ENCODE measurements at regions not wholly inside any gene's neighbourhood (a gene's known extent, or its start where the extent isn't known, plus 50 kb on each side); places are given as distances from the start of the nearest gene placed in this dataset.

DNA sequence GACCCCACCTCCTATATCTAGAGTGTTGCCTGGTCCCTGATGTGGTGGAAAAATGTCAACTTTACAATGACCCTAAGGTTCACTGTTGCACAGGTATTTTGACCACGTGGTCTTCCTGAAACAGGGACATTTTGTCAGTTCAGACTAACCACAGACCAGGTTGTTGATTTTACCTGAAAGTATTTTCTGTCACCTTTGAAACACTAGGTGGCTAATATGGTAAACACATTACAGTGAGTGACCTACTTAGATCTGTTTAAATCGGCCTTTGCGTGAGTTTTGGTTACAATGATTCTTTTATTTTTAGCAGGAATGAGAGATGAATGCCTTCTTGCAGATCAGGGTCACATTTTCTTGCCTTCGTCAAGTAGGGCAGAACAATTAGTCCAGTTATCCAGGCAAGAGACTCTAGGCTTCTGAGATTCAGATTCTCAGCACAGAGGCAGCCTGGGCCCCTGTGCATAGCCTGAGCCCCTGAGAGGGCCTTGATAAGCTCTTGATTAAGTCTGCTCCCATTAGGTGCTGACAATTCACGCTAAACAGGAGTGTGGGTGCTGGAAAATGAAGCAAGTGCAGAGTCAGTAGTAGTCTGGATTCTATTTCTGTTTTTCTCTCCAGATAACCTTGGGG is 226.2 kb downstream of the KCNS3 start:
- no peak for DNase-seq (ENCODE audit: low read depth in 4 of 4, low spot score in 2 of 4)

DNA sequence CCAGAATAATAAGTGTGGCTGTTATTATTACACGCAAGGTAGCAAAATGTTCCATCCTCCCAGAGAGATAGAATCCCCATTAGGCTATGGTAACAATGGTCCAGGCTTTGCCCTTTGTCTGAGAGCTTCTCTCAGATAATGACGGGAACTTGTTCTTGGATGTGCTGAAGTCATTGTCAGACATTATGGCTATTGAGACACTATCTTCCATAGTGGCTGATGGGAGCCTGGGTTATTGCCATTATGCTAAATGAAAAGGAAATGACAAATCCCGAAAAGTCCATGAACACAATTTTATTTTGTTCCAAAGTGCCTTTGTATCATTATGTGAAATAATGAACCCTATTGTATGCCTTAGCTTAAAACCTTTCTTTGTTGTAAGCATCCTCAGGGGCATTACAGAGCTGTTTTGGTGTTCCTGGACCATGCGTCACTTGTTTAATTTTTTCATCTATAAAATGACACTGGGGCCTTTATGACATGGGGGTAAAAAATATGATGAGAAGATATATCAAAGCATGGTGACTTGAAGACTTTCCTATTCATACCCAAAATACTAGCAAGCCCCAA is 218.5 kb downstream of the KCNS3 start:
- no peak for DNase-seq (ENCODE audit: low read depth in 4 of 4, low spot score in 2 of 4)

DNA sequence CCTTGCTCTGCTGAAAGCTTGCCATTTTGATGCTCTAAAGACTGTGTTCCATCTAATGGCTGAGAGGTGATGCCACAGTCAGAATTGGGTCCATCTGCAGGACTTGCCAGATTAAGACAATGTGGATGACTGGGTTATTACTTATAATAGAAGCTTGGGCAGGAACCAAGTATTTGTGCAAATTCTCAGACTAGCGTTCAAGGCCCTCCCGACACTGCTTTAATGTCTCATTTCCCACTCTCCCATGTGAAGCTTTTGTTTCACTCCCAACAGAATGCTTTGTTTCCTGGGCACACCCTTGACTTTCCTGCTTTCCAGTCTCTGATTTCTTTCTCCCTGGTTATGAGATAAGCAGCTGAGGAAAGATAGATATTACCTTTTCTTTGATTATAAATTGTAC is 215.8 kb downstream of the KCNS3 start:
- DNase-seq (ENCODE audit: low read depth in 4 of 4, low spot score in 2 of 4): no peak

DNA sequence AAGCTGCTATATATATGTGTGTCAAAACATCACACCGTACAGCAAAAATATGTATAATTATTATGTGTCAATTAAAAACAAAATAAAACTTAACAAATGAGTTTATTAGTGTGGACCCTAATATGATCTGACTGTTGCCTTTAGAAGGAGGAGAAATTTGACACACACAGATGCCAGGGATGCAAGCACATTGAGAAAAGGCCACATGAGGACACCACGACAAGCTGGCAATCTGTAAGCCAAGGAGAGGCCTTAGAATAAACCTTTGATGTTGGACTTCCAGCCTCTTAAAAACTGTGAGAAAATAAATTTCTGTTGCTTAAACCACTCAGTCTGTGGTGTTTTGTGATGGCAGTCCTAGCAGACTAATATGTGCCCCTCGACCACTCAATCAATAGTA is 214.7 kb downstream of the KCNS3 start:
- no peak for DNase-seq (ENCODE audit: low read depth in 4 of 4, low spot score in 2 of 4)

DNA sequence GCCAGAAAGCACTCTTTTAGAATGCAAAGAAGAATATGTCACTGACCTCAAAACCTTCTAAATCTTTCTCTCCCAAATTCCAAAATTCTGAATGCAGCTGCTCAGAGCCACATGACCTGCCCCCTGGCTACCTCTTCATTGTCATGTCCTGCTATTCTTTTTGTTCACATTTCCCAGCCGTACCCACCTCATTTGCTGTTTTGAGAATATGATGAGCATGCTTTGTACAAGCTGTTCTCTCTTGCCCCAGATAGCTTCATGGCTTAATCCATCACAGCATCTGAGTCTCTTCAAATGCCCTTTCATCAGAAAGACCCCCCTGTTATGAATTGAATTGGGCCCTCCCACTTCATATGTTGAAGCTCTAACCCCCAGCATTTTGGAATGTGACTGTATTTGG is 214.3 kb downstream of the KCNS3 start:
- no peak for DNase-seq (ENCODE audit: low read depth in 4 of 4, low spot score in 2 of 4)

DNA sequence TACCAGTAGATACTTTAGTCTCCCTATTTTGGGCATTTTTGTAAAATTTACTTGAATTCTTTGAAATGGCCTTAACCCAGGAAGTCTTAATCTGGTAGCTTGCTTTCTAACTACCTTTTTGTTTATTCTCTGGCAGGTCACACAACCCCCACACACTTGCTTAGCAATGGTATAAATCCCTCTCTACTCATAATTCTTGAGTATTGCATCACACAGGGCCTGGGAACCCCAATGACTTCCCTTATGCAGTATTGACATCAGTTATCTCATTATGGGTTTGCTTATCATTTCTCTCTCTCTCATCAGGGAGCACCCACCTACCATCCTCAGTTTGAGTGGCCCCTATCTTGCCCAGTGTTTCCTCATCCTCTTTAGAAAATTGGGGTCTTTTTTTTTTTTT is 207.1 kb downstream of the KCNS3 start:
- DNase-seq (ENCODE audit: low read depth in 4 of 4, low spot score in 2 of 4): no peak

DNA sequence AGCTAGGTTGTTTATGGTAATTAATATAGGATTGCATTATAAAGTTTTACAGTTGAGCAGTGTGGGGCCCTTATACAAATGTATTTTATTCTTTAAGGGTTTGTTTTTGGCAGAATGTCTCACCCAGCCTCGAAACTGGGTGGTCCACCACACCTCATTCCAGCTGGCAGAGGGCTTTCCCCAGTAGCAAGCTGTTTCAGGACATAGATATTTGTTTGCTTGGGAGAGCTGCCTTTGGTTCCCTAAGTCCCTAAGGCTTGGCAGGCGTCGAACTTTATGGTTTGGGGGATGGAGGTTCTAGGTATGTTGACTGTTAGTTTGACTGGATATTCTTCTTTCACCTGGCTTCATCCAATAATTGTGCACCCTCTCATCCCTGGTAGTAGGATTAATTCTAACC is 205.9 kb downstream of the KCNS3 start:
- DNase-seq (ENCODE audit: low read depth in 4 of 4, low spot score in 2 of 4): no peak

DNA sequence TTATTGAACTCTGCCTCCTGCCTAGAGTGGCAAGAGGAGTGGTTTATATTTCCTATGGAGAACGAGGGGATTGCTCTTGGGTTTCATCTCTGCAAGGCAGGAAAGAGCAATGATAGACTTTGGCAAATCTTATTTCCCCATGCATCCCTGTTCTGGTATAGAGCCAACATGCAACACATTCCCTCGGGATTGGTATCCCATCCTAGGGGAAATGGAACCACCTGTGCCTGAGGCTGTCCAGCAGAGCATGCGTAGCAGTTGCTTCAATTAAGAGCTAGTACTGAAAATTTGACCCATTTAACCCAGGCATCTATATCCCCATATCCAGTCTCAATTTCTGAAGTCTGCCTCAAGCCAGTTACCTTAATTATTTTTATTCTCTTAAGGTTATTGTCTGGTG is 205.3 kb downstream of the KCNS3 start:
- no peak for DNase-seq (ENCODE audit: low read depth in 4 of 4, low spot score in 2 of 4)

DNA sequence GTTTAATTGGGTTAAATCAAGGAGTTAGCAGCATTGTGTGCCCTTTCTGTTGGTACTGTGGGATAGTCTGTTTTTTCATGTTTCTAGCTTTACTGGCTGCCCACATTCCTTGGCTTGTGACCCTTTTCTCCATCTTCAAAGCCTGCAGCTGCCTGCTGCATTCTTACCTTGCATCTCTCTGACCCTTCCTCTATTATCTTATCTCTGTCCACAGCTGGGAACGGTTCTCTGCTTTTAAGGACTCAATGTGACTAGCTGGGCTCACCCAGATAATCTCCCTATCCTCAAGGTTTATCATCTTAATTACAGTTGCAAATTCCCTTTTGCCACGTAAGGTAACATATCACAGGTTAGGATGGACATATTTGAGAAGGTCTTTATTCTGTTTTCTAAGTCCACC is 199.7 kb downstream of the KCNS3 start:
- DNase-seq (ENCODE audit: low read depth in 4 of 4, low spot score in 2 of 4): no peak

DNA sequence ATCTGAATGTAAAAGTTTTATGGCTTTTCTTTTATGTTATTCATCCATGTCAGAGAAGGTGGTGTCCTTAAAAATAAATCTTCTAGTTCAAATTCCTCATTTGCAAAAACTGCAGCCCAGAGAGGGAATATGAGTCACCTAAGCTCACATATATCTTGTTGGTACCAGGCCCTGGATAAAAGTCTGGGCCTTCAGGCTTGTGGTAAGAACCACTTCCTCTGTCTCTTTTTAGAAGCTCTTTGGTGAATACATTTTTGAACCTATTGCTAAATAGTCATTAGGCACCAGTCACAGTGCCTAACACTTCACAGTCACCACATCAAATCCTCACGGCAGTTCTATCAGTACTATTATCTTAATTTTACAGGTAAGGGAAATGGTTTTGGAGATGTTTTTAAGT is 199.2 kb downstream of the KCNS3 start:
- DNase-seq (ENCODE audit: low read depth in 4 of 4, low spot score in 2 of 4): no peak

DNA sequence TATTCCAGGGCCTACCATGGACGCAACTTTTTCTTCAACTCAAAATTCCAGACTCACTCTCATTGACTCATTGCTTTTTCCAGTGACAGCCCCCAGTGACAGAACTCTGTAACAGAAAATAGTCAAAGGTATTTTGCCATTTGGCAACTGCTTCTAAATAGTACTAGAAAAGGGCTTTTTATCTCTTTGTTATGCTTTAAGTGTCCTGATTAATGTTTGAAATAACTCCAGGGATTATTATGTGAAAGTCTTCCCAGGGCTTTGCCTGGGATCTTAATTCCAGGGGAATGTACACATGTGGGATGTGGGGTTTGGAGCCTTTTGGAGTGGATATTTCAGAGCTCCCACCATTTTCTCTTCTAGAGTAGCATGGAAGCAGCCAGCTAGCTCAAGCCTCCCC is 198.8 kb downstream of the KCNS3 start:
- no peak for DNase-seq (ENCODE audit: low read depth in 4 of 4, low spot score in 2 of 4)

DNA sequence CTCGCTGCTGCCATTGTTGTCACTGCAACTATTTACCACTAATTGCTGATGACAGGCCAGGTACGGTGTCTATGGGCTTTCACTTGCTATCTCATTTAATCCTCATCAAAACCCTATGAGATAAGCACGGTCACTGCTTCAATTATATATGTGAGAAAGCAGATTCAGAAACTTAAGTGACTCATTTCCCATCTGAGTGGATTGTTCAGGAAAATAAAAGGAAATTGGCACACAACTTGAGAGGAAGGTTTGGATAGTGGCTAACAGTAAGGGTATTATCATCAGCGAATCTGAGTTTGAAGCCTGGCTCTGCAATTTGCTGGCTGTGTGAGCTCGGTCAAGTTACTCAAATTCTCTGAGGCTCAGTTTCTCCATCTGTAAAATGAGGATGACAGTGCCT is 196.0 kb downstream of the KCNS3 start:
- DNase-seq (ENCODE audit: low read depth in 4 of 4, low spot score in 2 of 4): no peak

DNA sequence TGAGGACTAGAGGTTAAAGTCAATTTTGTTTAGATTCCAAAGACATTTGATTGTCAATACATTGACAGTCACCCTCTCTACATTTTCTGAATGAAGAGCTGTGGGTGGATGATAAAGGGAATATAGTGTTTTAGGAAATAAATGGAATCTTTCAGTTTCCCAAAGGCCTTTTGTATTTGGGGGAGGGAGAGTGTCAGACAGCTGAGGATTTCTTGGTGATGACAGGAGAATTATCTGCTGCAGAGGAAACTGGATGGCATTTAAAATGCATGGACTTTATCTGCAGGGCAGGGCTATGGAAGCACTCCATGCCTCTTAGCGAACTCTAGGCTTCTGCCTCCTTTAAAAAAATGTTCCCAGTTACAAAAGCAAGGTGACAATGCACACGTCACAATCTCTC is 195.1 kb downstream of the KCNS3 start:
- no peak for DNase-seq (ENCODE audit: low read depth in 4 of 4, low spot score in 2 of 4)

DNA sequence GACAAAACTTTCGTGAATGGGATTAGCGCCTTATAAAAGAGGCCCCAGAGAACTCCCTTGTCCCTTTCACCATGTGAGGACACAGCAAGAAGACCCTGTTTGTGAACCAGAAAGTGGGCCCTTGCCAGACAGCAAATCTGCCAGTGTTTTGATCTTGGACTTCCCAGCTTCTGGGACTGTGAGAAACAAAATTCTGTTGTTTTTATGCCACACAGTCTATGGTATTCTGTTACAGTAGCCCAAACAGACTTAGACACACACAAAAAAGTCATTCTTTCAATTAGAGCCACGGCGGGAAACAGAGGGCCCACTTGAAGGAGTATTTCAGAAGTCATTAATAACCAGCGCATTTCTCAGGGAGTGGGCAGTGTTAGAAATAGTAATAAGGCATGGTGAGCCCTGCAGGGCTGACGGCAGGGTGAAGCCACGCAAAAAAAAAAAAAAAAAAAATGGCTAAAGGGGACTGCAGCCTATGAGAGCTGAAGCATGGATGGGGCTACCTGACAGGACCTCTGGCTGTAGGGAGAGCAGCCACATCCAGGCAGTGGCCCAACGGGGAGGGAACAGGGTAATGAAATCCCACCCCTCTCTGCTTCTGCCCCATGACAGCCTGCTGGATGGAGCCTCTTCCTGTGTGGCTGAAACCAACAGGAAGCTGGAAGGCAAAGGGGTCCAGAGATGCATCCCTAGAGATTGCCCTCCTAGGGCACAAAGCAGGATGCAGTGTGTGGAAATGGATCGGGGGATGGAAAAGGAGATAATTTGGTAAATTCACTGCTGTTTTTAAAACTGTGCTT is 189.3 kb downstream of the KCNS3 start:
- no peak for DNase-seq (ENCODE audit: low read depth in 4 of 4, low spot score in 2 of 4)

DNA sequence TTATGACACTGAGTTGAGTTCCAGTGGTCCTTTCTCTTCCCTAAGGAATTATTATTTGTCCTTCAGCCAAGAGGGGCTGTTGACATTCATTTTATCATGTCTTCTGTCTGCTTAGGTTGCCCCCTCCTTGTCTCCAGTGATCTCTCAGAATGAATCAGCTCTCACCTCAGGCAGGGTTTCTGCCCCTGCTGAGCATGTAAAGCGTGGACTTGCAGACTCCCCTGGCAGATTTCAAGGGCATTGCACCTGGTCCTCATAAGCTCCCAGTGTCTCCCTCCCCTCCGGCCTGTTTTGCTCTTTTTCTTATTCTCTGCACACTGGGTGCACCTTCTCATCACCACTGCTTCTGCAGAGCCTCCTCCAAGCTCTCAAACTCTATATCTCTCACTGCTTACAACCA is 188.4 kb downstream of the KCNS3 start:
- no peak for DNase-seq (ENCODE audit: low read depth in 4 of 4, low spot score in 2 of 4)

DNA sequence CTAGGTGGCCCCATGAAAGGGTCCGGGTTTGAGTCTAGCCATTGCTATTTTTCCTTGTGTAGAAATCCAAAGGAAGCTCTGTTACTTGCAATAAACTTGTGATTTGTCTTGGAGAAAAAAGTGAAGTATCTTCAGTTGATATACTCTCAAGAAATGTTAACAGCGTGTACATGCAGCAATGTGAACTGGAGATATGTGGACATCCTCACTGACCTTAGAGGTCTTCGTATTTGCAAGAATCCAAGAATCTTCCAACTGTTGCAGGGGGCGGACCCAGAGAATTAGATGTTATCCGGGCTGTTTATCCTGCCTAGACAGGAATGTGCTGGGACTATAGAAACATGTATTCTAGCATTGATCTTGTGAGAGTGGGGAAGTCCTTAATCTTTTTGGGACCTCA is 187.6 kb downstream of the KCNS3 start:
- DNase-seq (ENCODE audit: low read depth in 4 of 4, low spot score in 2 of 4): no peak

DNA sequence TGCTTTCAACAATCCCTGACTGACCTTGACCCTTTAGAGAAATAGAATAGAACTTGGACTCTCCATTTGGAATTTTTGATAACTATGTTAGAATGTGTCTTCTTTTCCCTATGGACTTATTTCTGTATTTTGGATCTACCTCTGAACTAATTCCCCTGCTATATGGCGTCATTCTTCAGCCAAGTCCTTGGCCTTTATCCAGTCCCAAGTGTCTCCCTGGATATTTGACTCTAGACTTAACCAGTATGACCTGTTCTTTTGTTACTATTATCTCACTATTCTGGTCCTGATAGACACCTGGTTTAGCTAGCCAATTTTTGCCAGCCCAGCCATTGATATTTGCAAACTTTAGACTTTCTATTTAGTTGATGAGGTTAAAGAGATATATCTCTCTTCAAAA is 186.8 kb downstream of the KCNS3 start:
- no peak for DNase-seq (ENCODE audit: low read depth in 4 of 4, low spot score in 2 of 4)

DNA sequence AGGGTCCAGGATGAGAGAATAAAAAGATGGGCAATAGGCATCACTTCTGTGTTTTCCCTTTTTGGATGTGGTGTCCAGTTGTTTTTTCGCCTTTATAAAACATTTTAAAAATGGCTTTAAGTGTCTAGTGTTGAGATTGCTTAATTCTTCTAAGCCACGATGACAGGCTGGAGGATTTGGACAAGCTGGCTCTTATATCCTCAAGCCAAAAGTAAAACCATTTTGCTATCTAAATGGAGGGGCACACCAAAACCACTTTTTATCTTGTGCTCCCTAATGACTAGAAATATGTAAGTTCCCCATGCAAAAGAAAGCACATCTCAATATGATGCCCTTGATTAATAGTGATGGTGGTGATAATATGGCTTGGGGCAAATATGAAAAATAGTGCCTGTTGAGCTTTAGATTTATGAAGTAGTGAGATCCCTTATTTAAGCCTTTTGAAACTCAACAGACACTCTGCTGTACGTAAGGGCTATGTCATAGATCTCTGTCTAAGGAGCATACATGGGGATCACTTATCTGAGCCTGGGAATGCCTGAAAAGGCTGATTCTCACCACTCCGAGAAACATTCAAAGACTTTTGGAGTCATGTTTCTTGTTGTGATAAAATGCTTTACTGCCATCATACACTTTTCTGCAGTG is 185.5 kb downstream of the KCNS3 start:
- no peak for DNase-seq (ENCODE audit: low read depth in 4 of 4, low spot score in 2 of 4)

DNA sequence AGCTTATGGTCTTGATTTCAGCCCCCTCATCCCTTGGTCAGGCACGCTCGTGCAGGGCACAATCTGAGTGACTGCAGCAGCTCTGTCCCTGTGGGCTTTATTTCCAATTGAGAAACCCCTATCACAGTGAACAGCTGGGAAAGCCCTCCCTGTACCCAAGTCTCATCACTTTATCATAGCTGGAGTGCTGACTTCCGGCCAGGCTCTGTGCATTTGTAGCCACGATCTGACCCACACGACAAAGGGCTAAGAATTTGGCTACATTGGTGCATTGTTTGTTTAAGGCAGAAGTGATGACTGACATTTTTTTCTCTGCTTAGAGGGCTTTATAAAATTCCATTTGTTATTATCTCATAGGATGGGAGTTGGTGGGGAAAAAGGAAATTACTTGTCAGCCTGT is 184.4 kb downstream of the KCNS3 start:
- no peak for DNase-seq (ENCODE audit: low read depth in 4 of 4, low spot score in 2 of 4)

DNA sequence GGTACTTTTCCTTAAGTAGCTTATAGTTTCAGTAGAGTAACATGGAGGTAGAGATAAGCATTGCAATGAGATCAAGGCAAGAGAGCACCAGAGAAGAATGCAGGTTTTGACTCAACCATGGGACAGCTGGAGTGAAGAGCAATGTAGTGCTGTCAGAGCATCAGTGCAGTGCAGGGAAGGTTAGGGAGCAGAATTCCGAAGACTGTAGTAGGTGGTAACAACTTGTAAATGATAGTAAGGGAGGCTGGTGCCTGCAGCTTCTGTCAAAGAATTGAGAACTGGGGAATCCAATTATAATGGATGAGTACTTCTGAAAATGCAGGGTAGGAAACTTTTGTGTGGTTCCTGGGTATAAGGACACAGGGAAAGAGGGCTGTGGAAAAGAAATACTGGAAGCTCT is 183.2 kb downstream of the KCNS3 start:
- DNase-seq (ENCODE audit: low read depth in 4 of 4, low spot score in 2 of 4): no peak

DNA sequence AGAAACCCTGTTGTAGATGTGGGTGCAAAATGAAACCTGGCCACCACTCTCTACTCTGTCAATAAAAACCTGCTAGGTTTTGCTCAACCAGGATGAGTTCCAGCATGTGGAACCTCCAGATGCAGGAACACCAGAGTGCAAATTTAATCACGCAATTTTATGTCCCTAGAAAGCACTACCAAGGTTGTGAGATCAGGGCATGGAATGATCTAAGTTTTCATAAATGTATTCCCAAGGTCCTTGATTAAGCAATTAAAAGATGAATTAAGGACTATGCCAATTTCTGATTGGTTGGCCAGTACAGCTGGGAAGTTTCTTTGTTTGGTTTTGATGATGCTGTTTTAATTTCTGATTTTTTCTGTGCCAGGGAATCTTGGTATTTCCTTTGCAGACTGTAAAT is 179.2 kb downstream of the KCNS3 start:
- no peak for DNase-seq (ENCODE audit: low read depth in 4 of 4, low spot score in 2 of 4)

DNA sequence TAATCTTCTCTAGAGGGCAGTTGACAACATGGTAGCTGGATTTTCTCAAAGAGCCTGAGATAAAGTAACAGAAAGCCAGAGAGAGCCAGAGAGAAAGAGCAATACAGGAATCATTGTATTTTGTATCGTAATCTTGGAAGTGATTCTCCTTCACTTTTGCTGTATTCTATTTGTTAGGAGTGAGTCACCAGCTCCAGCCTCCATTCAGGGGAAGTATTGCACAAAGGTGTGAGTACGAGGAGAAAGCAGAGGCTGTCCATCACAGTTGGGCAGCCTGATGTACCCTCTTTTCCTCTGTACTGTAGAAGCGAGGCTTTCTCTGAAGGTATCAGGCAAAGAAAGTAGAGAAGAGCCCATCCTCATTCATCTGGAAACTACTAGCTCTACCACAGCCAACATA is 176.8 kb downstream of the KCNS3 start:
- DNase-seq (ENCODE audit: low read depth in 4 of 4, low spot score in 2 of 4): no peak
